ENCODE measurements at regions not wholly inside any gene's neighbourhood (a gene's known extent, or its start where the extent isn't known, plus 50 kb on each side); places are given as distances from the start of the nearest gene placed in this dataset.
"Not testable (repeated sequence)": the region's sequence is repeated elsewhere in the genome, so short reads cannot be mapped to it uniquely, and the experiment has no call there.

GRCh38 chr2:12926641-12927040 lies 209.9 kb downstream of the TRIB2 start:
- not testable (repeated sequence) for TF ChIP-seq CTCF (IDR thresholded peaks at IDR 0.05; ENCODE audit: low read depth, low read length); EZH2phosphoT487 (IDR thresholded peaks at IDR 0.05; ENCODE audit: low read depth)

Measured in OCI-LY3 (cell line).